Upper lobe of left lung (tissue), 4 donors: ENCODE measurements at regions not wholly inside any gene's neighbourhood (a gene's known extent, or its start where the extent isn't known, plus 50 kb on each side); places are given as distances from the start of the nearest gene placed in this dataset.

Experiments
- POLR2A ChIP-seq, 4 donors: fragments of 450-650 bp; IDR thresholded peaks; one replicate each; pipeline ENCODE4 v1.5.1; 2016 to 2017; ENCODE audit warnings: antibody characterized with exemption in 4 of 4, mild to moderate bottlenecking in 2 of 4
- TF ChIP-seq, protein P1 (sequence below), 6 experiments: fragments of 450-650 bp in 4 of 6; fragments of 200-600 bp in 2 of 6; sonication (generic) in 2 of 6; IDR thresholded peaks; one replicate each; pipeline ENCODE4 v1.5.1; 2016 to 2019; ENCODE audit warnings: antibody characterized with exemption in 6 of 6

DNA sequence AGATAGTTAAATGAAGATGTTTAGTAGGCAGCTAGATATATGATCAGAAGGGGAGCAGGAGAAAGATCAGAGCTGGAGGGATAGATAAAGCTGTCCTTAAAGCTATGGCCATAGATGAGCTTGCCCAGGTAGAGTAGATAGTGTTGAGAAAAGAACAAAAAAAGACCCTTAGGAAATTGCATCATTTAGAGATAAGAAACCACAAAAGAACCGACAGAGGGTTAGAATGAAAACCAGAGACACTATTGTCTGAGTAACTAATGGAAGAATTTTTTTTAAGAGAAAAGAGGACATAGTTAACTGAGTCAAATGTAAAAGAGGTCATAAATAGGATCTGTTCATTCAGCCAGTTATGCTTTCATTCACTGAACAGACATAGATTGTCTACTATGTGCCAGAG lies 101.8 kb downstream of the TNFAIP3 start:
- TF ChIP-seq POLR2A (IDR thresholded peaks at IDR 0.05): no peak
- TF ChIP-seq, protein P1, sequence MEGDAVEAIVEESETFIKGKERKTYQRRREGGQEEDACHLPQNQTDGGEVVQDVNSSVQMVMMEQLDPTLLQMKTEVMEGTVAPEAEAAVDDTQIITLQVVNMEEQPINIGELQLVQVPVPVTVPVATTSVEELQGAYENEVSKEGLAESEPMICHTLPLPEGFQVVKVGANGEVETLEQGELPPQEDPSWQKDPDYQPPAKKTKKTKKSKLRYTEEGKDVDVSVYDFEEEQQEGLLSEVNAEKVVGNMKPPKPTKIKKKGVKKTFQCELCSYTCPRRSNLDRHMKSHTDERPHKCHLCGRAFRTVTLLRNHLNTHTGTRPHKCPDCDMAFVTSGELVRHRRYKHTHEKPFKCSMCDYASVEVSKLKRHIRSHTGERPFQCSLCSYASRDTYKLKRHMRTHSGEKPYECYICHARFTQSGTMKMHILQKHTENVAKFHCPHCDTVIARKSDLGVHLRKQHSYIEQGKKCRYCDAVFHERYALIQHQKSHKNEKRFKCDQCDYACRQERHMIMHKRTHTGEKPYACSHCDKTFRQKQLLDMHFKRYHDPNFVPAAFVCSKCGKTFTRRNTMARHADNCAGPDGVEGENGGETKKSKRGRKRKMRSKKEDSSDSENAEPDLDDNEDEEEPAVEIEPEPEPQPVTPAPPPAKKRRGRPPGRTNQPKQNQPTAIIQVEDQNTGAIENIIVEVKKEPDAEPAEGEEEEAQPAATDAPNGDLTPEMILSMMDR (IDR thresholded peaks at IDR 0.05): no peak
